HEK293T (cell line): ENCODE measurements at regions not wholly inside any gene's neighbourhood (a gene's known extent, or its start where the extent isn't known, plus 50 kb on each side); places are given as distances from the start of the nearest gene placed in this dataset.

Experiments
- CTBP1 ChIP-seq: fragments of 450-650 bp; IDR thresholded peaks from 2 replicates; pipeline ENCODE4 v1.6.1; 2016; ENCODE audit warnings: borderline replicate concordance
- LEF1 ChIP-seq: fragments of 450-650 bp; IDR thresholded peaks from 2 replicates; pipeline ENCODE4 v1.6.1; 2017; ENCODE audit warnings: mild to moderate bottlenecking, borderline replicate concordance

- no peak for TF ChIP-seq LEF1
- TF ChIP-seq CTBP1: no peak
Observed at GRCh38 chr14:98165976-98166375, 1106.0 kb downstream of the BCL11B start.
